OCI-LY1 (cell line): ENCODE measurements at regions not wholly inside any gene's neighbourhood (a gene's known extent, or its start where the extent isn't known, plus 50 kb on each side); places are given as distances from the start of the nearest gene placed in this dataset.

Source experiments
- H2AFZ ChIP-seq: fragments of 200-600 bp; sonication (generic), shearing (Covaris generic); 2 replicates; pipeline ENCODE4 v1.6.0; 2014; ENCODE audit warnings: antibody characterized with exemption, mild to moderate bottlenecking, low read length
- H3F3A ChIP-seq: fragments of 200-600 bp; sonication (generic), shearing (Covaris generic); 2 replicates; pipeline ENCODE4 v1.6.0; 2014; ENCODE audit warnings: mild to moderate bottlenecking, antibody characterized with exemption, low read length, moderate library complexity; ENCODE audit not compliant: insufficient read depth
- H3K27ac ChIP-seq: fragments of 200-600 bp; sonication (generic); 2 replicates; pipeline ENCODE4 v1.5.1; 2014; ENCODE audit warnings: low read length, mixed run types, mild to moderate bottlenecking, low read depth; ENCODE audit not compliant: poor library complexity, severe bottlenecking
- H3K27me3 ChIP-seq: fragments of 200-600 bp; sonication (generic); 2 replicates; pipeline ENCODE4 v1.6.0; 2014; ENCODE audit warnings: antibody characterized with exemption, mild to moderate bottlenecking, low read length, moderate library complexity; ENCODE audit not compliant: insufficient read depth
- H3K36me3 ChIP-seq: fragments of 200-600 bp; sonication (generic); 2 replicates; pipeline ENCODE4 v1.6.1; 2014; ENCODE audit warnings: mild to moderate bottlenecking, antibody characterized with exemption, low read length, moderate library complexity, mixed read lengths; ENCODE audit not compliant: insufficient read depth
- H3K4me1 ChIP-seq: fragments of 200-600 bp; sonication (generic); 2 replicates; pipeline ENCODE4 v1.5.1; 2014; ENCODE audit warnings: mild to moderate bottlenecking, low read length, moderate library complexity; ENCODE audit not compliant: insufficient read depth, severe bottlenecking
- H3K4me2 ChIP-seq: fragments of 200-600 bp; sonication (generic), shearing (Covaris generic); 2 replicates; pipeline ENCODE4 v1.6.1; 2014; ENCODE audit warnings: low read length
- H3K4me3 ChIP-seq: fragments of 200-600 bp; sonication (generic); 2 replicates; pipeline ENCODE4 v1.5.1; 2014; ENCODE audit warnings: low read length, low read depth, mild to moderate bottlenecking, mixed read lengths; ENCODE audit not compliant: poor library complexity, severe bottlenecking
- H3K79me2 ChIP-seq: fragments of 200-600 bp; shearing (Covaris generic); 2 replicates; pipeline ENCODE4 v1.6.1; 2016; ENCODE audit warnings: mixed run types, low read length, mixed read lengths; ENCODE audit not compliant: insufficient read depth
- H3K9ac ChIP-seq: fragments of 200-600 bp; sonication (generic), shearing (Covaris generic); 2 replicates; pipeline ENCODE4 v1.6.1; 2014; ENCODE audit warnings: mild to moderate bottlenecking, low read length, mixed read lengths
- H3K9me2 ChIP-seq: fragments of 200-600 bp; sonication (generic), shearing (Covaris generic); 2 replicates; pipeline ENCODE4 v1.6.1; 2014; ENCODE audit warnings: low read depth, mild to moderate bottlenecking, low read length, mixed read lengths
- H3K9me3 ChIP-seq: fragments of 200-600 bp; shearing (Covaris generic); 2 replicates; pipeline ENCODE4 v1.6.1; 2014; ENCODE audit warnings: low read length, mixed read lengths
- H4K20me1 ChIP-seq: fragments of 200-600 bp; sonication (generic), shearing (Covaris generic); 2 replicates; pipeline ENCODE4 v1.6.0; 2016; ENCODE audit warnings: mild to moderate bottlenecking, low read length; ENCODE audit not compliant: insufficient read depth
- EZH2 ChIP-seq: fragments of 200-600 bp; sonication (generic), shearing (Covaris generic); IDR thresholded peaks from 2 replicates; pipeline ENCODE4 v1.8.0; 2017; ENCODE audit warnings: borderline replicate concordance, mixed run types, mild to moderate bottlenecking, antibody characterized with exemption, low read length, moderate library complexity, mixed read lengths
- TF ChIP-seq, protein P1 (sequence below): fragments of 200-600 bp; sonication (generic), shearing (Covaris generic); IDR thresholded peaks from 2 replicates; pipeline ENCODE4 v1.5.1; 2017; ENCODE audit warnings: mild to moderate bottlenecking, antibody characterized with exemption, low read length, moderate library complexity, mixed read lengths

DNA sequence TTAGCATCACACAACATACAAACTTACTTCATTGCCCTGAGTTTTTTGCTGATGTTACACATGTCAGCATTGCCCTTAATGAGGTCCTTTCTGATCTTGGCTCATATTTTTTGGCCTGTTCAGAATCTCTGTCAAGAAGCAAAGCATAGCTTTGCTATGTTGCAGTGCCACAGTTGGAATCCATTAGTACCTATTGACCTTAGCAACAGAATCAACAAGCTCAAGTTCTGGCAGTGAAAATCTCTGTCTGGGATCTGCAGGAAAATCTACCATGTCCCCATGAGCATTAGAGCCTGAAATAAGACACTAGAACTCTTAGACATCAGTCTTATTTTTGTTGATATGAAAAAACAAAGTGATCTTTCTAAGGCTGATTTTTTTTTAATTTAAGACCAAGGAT lies 105.6 kb upstream of the FHL2 start:
- no peak overlapping the region for H3K4me2 ChIP-seq
- no peaks in the 10 kb centered on the region for H3K9me2 ChIP-seq
- H3K79me2 ChIP-seq, result no peaks in the 10 kb centered on the region
- no peak overlapping the region for H3K4me3 ChIP-seq
- no peaks in the 10 kb centered on the region for H3F3A ChIP-seq
- H3K4me1 ChIP-seq, result no peaks in the 10 kb centered on the region
- H3K9me3 ChIP-seq, result no peaks in the 10 kb centered on the region
- no peak for TF ChIP-seq EZH2
- TF ChIP-seq, protein P1, sequence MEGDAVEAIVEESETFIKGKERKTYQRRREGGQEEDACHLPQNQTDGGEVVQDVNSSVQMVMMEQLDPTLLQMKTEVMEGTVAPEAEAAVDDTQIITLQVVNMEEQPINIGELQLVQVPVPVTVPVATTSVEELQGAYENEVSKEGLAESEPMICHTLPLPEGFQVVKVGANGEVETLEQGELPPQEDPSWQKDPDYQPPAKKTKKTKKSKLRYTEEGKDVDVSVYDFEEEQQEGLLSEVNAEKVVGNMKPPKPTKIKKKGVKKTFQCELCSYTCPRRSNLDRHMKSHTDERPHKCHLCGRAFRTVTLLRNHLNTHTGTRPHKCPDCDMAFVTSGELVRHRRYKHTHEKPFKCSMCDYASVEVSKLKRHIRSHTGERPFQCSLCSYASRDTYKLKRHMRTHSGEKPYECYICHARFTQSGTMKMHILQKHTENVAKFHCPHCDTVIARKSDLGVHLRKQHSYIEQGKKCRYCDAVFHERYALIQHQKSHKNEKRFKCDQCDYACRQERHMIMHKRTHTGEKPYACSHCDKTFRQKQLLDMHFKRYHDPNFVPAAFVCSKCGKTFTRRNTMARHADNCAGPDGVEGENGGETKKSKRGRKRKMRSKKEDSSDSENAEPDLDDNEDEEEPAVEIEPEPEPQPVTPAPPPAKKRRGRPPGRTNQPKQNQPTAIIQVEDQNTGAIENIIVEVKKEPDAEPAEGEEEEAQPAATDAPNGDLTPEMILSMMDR, result no peak
- H3K27ac ChIP-seq, result no peak overlapping the region
- H2AFZ ChIP-seq, result no peak overlapping the region
- no peaks in the 10 kb centered on the region for H3K27me3 ChIP-seq
- no peaks in the 10 kb centered on the region for H4K20me1 ChIP-seq
- H3K9ac ChIP-seq, result no peak overlapping the region
- no peaks in the 10 kb centered on the region for H3K36me3 ChIP-seq

DNA sequence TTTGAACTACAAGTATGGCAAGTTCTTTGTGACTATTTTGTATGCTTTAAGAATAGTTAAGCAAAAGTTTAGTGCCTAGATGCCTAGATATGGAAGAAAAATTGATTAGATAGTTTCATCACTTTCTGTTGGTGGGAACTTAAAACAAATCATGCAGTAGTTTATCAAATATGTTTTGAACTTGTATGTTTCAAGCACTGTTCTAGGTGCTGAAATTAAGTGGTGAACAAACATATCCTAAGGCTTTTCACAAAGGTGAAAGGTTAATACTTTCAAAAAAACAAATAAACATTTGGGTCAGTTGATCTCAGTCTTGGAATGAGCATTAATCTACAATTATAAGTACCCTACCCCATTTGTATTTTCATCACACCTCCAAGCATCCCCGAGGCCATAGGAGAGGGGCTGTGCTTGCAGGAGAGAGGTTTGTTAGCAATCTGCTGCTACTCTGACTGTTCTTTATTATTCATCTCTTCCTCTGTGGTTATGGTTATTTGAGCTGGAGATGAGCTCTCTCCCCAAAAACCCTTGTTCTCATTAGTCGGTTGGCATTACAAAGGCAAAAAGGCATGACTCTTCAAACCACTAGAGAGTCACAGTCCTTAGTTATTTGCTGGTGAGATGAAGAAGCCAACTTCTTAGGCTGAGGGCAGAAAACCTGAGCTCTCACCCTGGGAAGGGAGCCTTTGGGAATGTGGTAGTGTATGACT lies 103.9 kb upstream of the FHL2 start:
- no peak overlapping the region for H3K4me2 ChIP-seq

DNA sequence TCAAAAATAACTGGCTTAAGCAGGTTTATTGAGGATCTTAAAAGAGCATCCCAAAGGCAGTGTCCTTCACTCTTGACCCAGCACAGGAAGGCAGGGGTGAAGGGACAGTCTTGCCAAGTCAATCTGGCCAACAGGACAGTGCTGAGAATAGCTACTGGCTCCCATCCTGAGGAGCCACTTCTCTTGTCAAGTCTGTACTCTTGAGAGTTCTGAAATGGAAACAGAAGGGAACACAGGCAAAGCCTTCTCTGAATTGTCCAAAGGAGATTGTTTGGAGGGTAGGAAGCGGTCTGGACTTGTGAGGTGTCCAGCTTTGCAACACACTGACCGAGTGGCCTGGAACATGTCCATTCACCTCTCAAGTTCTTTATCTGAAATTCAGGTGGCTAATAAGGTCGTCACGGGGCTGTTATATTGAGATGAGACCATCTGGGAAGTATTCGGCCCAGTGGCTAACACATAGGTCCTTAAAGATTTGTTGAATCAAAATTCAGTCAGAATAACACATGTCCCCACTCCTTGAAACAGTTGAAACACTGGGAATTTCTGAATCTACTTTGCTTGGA lies 99.5 kb upstream of the FHL2 start:
- Histone ChIP-seq H3K36me3 (no peaks in the 10 kb centered on the region), H4K20me1 (no peaks in the 10 kb centered on the region), H3K9me3 (no peaks in the 10 kb centered on the region), H3K4me3 (no peak overlapping the region), H3K9ac (no peak overlapping the region), H2AFZ (no peak overlapping the region), H3K4me2 (no peak overlapping the region), H3K9me2 (no peaks in the 10 kb centered on the region), H3K27ac (no peak overlapping the region), H3K79me2 (no peaks in the 10 kb centered on the region), H3K4me1 (no peaks in the 10 kb centered on the region), H3K27me3 (0 out of 2 replicates have a peak, but pooled peaks cover 6% of the 10 kb centered on the region), H3F3A (no peaks in the 10 kb centered on the region)
- no peak for TF ChIP-seq EZH2
- TF ChIP-seq, protein P1, result no peak

More for the DNA sequence above, 103.9 kb upstream of the FHL2 start:
- Histone ChIP-seq H3K36me3 (no peaks in the 10 kb centered on the region), H3F3A (no peaks in the 10 kb centered on the region), H3K4me3 (no peak overlapping the region), H2AFZ (no peak overlapping the region), H3K27me3 (0 out of 2 replicates have a peak, but pooled peaks cover 5% of the 10 kb centered on the region), H3K9me3 (no peaks in the 10 kb centered on the region), H3K9ac (no peak overlapping the region), H3K27ac (no peak overlapping the region), H3K79me2 (no peaks in the 10 kb centered on the region), H4K20me1 (no peaks in the 10 kb centered on the region), H3K4me1 (no peaks in the 10 kb centered on the region), H3K9me2 (no peaks in the 10 kb centered on the region)
- TF ChIP-seq, protein P1, result no peak
- no peak for TF ChIP-seq EZH2
